NCI-H146 treated with DMSO at 0.1 percent for 48 hours (cell line): ENCODE measurements at regions not wholly inside any gene's neighbourhood (a gene's known extent, or its start where the extent isn't known, plus 50 kb on each side); places are given as distances from the start of the nearest gene placed in this dataset.

ENCODE experiments used
- DNase-seq: peaks from one replicate; lab custom pipeline; 2025; ENCODE audit not compliant: unreplicated experiment; lab: John Stamatoyannopoulos, UW

GRCh38 chr6:163661272-163661671 lies 246.8 kb downstream of the QKI start:
- DNase-seq, result no peak

GRCh38 chr6:163659803-163660202 lies 245.3 kb downstream of the QKI start:
- DNase-seq, result no peak

GRCh38 chr6:163655217-163656121 lies 241.0 kb downstream of the QKI start:
- no peak for DNase-seq

GRCh38 chr6:163651915-163652668 lies 237.6 kb downstream of the QKI start:
- no peak for DNase-seq

DNA sequence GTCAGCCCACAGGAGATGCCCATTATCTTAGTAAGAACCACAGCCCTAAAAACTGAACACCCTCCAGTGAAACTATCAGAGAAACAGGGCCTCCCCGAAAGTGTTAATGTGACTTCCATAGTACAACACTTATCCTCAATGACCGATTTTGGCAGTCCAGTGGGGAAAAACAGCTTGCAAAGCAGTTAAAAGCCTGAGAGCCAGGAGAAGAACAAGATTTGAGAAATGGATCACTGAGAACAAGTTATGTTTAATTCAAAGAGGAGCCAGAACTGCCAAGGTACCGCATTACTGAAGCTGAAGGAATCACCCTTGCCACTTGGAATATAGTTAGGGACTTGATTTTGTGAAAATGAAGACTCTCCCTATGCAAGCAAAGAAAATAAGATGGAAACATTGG lies 236.9 kb downstream of the QKI start:
- no peak for DNase-seq

- DNase-seq, result no peak
Measured at GRCh38 chr6:163648868-163649267, 234.3 kb downstream of the QKI start.

DNA sequence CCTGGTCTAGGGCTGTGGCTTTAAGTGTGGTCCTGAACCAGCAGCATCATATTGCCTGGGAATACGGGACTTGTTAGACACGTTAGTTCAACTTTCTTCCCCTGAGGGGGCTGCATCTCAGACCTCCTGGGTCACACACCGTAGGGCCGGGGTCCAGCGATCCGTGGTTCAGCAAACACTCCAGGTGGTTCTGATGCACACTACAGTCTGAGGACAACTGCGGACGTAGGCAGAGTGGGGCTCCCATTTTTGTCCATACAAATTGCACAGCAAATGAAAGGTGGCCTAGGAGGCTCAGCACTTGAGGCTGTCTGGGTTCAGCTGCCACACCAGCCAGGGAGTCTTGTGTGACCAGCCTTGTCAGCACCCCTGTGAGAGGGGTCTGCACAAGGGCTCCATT lies 233.1 kb downstream of the QKI start:
- no peak for DNase-seq

DNA sequence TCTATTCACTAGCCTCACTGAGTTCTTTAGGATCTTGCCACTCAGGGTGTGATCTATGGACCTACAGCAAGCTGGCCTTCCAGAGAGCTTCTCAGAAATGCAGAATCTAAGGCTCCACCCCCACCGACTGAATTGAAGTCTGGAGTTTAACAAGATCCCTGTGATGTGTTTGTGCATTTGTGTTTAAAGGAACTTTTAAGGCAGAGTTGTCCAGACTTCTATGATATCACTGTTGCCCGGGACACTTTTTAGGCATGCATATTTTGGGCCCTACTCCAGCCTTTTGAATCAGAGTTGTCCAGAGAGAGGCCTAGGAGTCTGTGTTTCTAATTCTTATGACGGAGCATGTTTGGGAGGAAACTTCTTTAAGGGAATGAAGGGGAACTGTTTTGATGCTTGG lies 232.3 kb downstream of the QKI start:
- DNase-seq, result no peak

DNA sequence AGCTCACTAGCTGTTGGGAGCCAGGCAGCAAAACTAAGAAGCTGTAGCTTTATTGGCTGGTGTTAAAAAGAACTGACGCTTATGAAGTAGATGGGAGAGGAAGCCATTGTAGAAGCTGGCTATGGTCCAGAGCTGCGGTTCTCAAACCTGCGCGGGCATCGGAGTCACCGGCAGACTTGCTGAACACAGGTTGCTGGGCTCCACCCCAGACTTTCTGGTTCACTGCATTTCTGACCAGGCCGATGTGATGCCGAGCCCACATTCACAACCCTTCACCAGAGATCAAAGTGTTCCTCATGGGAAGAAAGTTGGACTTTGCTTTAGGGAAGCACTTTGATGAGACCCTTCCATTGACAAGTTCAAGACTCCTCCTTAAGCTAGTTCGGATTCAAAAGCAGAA lies 231.6 kb downstream of the QKI start:
- no peak for DNase-seq

DNA sequence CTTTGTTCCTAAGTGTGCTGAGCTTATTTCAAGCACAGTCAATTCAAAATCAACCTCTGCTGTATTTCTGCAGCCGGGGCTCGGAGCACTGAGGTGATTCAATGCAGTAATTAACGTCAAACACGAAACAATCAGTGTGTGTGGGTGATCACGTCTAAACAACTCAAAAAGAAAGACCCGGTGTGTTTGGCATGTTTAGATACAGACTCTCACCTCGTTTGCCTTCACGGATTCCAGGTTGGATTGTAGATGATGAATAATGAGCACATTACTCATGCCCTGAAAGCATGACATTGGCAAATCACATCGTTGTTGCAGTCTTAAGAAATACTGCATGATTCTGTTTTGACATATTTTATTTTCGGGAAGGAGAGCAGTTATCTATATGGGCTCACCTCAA lies 231.0 kb downstream of the QKI start:
- DNase-seq, result no peak

- DNase-seq, result peak; percentile 71
Measured at GRCh38 chr6:163643866-163644265, 229.3 kb downstream of the QKI start.

DNA sequence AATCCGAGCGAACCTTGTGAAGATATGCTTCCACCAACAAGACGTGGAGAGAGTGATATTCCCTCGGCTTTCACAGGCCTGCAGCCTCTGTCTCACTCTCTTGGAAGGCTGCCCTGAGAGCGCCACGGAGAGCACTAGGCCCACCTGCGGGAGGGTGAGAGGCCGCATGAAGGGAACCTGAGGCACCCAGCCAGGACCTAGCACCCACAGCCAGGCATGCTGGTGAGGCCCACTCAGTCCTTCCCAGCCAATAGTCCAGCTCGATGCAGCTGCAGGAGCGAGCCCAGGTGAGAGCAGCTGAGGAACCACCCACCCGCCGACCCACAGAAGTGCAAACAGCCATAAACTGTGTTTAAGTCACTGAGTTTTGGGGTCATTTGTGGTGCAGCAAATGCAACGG lies 227.2 kb downstream of the QKI start:
- DNase-seq, result no peak

GRCh38 chr6:163640641-163641040 lies 226.1 kb downstream of the QKI start:
- no peak for DNase-seq

- DNase-seq, result no peak
Measured at GRCh38 chr6:163637524-163637923, 223.0 kb downstream of the QKI start.

DNA sequence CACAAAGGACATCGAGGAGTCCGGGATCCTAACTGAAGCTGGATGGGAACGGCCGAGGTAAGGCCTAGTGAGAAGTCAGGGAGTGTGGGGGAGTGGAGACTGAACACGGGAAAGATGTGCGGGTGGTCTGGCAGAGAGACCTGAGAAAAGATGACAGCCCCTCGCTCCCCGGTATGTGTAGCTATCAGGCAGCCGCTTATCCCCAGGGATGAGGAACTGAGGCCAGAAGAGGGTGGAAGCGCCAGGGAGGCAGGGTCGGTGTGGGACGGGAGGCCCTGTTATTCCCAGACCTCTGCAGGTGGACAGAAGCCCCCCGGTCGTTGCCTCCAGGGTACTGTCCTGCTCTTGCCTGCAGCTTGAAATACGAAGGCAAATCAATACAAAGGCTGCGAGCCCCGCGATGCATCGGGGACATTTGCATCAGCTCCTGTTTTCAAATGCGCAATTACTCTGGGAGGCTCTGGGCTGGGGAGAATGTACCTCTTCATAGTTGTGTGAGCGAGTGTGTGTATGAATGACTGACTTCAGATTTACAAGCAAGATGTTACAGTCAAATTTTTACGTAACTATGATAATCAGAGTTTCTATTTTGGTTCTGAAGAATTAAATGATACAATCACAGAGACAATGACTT lies 221.3 kb downstream of the QKI start:
- no peak for DNase-seq

- no peak for DNase-seq
Measured at GRCh38 chr6:163635315-163635714, 220.8 kb downstream of the QKI start.

DNA sequence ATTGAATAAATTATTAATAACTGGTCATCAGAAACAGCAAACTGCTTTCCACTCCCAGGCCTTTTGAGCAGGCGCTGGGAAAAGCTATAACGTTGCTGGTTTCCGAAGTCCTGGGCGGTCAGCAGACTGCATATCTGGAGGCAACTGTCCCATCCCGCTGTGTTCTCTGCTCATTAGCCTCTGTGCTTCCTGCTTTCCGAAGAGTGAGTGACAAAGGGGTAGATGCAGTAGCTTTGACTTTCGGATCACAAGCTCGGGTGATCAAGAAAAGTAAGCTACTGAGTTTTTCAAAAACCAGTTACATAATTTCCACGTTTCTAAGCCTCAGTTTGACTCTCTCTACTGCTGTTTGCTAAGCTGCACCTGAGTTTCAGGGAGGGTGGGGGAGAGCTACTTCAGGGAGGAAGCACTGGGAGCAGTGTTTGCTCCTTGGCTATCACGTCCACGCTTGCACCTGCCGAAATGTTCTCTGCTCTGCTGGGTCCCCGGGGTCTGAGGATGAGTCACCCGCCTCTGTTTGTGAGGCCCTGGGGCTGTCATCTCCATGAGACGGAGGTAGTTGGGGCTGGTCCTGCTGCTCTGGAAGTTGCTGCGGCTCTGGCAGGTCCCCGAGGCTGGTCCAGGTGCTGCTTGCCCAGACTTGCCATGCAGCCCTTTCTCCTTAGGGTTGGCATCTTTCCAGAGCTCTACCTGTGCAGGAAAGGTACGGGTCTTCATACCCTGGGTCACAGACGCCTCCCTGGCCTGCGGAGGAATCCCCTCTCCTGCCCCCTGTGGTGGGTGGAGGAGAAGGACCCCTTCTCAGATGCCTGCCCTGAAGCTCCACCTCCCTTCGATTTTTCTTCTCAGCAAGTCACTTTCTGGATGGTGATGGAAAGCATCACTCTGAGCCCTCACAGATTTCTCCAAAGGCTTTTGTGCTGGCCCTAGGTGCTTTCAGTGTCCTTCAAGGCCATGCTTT lies 220.0 kb downstream of the QKI start:
- DNase-seq, result peak; percentile 99

- DNase-seq, result no peak
Measured at GRCh38 chr6:163630991-163631390, 216.5 kb downstream of the QKI start.

DNA sequence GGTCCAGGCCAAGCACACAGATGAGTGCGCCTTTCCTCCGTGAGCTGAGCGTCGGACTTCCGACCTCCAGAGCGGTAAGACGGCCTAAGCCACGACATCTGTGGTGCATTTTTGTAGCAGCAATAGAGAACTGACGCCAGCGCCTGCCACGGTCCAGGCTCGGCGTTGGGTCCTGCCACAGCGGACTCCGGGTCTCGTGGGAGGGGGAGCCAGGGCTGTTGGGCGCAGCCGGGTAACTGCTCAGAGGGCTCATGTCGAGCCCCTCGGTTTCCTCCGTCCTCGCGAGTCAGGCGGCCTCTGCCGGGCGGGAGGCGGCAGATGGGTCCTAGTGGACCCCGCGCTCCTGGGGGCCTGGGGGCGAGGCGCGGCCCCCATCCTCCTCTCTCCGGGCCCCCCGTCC lies 216.1 kb downstream of the QKI start:
- DNase-seq, result no peak

DNA sequence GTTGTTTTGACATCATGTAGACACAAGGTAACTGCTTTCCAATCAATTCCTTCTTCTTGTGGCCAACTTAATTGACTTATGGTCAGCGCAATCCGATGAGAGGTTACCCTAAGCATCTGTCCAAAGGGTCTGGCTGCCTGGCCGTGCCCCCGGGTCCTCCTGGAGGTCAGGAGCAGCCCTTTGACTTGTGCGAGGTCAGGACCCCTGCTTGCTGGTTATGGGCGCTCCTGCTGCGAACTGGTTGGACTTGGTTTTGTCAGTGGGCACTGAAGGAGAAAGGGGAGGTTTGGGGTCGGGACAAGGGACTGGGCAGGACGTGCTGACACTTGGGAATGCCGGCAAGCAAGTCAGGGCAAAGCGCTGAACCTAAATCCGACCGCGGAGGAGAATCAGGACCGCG lies 215.6 kb downstream of the QKI start:
- no peak for DNase-seq
